MM.1S (cell line): ENCODE measurements at regions not wholly inside any gene's neighbourhood (a gene's known extent, or its start where the extent isn't known, plus 50 kb on each side); places are given as distances from the start of the nearest gene placed in this dataset.

Experiments used
- DNase-seq: peaks from one replicate; pipeline ENCODE4 v3.0.0-alpha.2; 2015
- H2AFZ ChIP-seq: fragments of 300-600 bp; sonication (generic); 2 replicates; pipeline ENCODE4 v1.6.0; 2016; ENCODE audit warnings: antibody characterized with exemption, low read length
- H3F3A ChIP-seq: fragments of 300-600 bp; sonication (generic); 2 replicates; pipeline ENCODE4 v1.6.1; 2016; ENCODE audit warnings: mild to moderate bottlenecking, antibody characterized with exemption, low read length, moderate library complexity, mixed read lengths; ENCODE audit not compliant: insufficient read depth
- H3K27ac ChIP-seq: fragments of 300-600 bp; sonication (generic); 2 replicates; pipeline ENCODE4 v1.5.1; 2016; ENCODE audit warnings: mild to moderate bottlenecking, low read length
- H3K27me3 ChIP-seq: fragments of 300-600 bp; sonication (generic); replicated peaks from 2 replicates; pipeline ENCODE4 v1.6.0; 2016; ENCODE audit warnings: low read length; ENCODE audit not compliant: insufficient read depth
- H3K36me3 ChIP-seq: fragments of 300-600 bp; sonication (generic); replicated peaks from 2 replicates; pipeline ENCODE4 v1.6.1; 2016; ENCODE audit warnings: mild to moderate bottlenecking, low read length, mixed read lengths; ENCODE audit not compliant: insufficient read depth
- H3K4me1 ChIP-seq: fragments of 300-600 bp; sonication (generic); 2 replicates; pipeline ENCODE4 v1.6.1; 2016; ENCODE audit warnings: low read length, mixed read lengths
- H3K4me2 ChIP-seq: fragments of 300-600 bp; sonication (generic); 2 replicates; pipeline ENCODE4 v1.6.0; 2016; ENCODE audit warnings: low read depth, low read length
- H3K4me3 ChIP-seq: fragments of 300-600 bp; sonication (generic); 2 replicates; pipeline ENCODE4 v1.5.1; 2016; ENCODE audit warnings: low read length, mixed read lengths
- H3K79me2 ChIP-seq: fragments of 300-600 bp; sonication (generic); 2 replicates; pipeline ENCODE4 v1.6.1; 2016; ENCODE audit warnings: mixed run types, low read length, mixed read lengths
- H3K9ac ChIP-seq: fragments of 300-600 bp; sonication (generic); 2 replicates; pipeline ENCODE4 v1.6.1; 2016; ENCODE audit warnings: low read length, mixed read lengths
- H3K9me2 ChIP-seq: fragments of 300-600 bp; sonication (generic); replicated peaks from 2 replicates; pipeline ENCODE4 v1.6.1; 2016; ENCODE audit warnings: mild to moderate bottlenecking, low read length, mixed read lengths; ENCODE audit not compliant: insufficient read depth
- H3K9me3 ChIP-seq: fragments of 300-600 bp; sonication (generic); replicated peaks from 2 replicates; pipeline ENCODE4 v1.6.1; 2016; ENCODE audit warnings: mild to moderate bottlenecking, low read length, mixed read lengths; ENCODE audit not compliant: insufficient read depth
- H4K20me1 ChIP-seq: fragments of 300-600 bp; sonication (generic); 2 replicates; pipeline ENCODE4 v1.6.1; 2016; ENCODE audit warnings: mild to moderate bottlenecking, low read length, moderate library complexity, mixed read lengths; ENCODE audit not compliant: insufficient read depth
- EZH2 ChIP-seq: fragments of 300-600 bp; sonication (generic); optimal IDR thresholded peaks from 2 replicates; pipeline ENCODE3; 2017; ENCODE audit warnings: low read depth, mild to moderate bottlenecking, antibody characterized with exemption, low read length, mixed read lengths
- EZH2phosphoT487 ChIP-seq: fragments of 300-600 bp; sonication (generic); IDR thresholded peaks from 2 replicates; pipeline ENCODE4 v1.6.1; 2018; ENCODE audit warnings: antibody characterized with exemption, low read length
- TF ChIP-seq, protein P1 (sequence below): fragments of 300-600 bp; sonication (generic); IDR thresholded peaks from 2 replicates; pipeline ENCODE4 v1.5.1; 2016; ENCODE audit warnings: antibody characterized with exemption, low read length, mixed read lengths

GRCh38 chr6:147900247-147900830 lies 391.8 kb downstream of the SAMD5 start:
- DNase-seq: no peak

GRCh38 chr6:147903321-147903720 lies 394.8 kb downstream of the SAMD5 start:
- Histone ChIP-seq H4K20me1 (no peaks in the 10 kb centered on the region), H3K27me3 (no peaks in the 10 kb centered on the region), H2AFZ (no peak overlapping the region), H3K4me3 (no peak overlapping the region), H3K27ac (no peak overlapping the region), H3K79me2 (no peaks in the 10 kb centered on the region), H3K4me1 (no peaks in the 10 kb centered on the region), H3K9me3 (no peaks in the 10 kb centered on the region), H3K36me3 (no peaks in the 10 kb centered on the region), H3F3A (no peaks in the 10 kb centered on the region), H3K9me2 (no peaks in the 10 kb centered on the region), H3K9ac (no peak overlapping the region), H3K4me2 (no peak overlapping the region)
- no peak for DNase-seq
- TF ChIP-seq, protein P1, sequence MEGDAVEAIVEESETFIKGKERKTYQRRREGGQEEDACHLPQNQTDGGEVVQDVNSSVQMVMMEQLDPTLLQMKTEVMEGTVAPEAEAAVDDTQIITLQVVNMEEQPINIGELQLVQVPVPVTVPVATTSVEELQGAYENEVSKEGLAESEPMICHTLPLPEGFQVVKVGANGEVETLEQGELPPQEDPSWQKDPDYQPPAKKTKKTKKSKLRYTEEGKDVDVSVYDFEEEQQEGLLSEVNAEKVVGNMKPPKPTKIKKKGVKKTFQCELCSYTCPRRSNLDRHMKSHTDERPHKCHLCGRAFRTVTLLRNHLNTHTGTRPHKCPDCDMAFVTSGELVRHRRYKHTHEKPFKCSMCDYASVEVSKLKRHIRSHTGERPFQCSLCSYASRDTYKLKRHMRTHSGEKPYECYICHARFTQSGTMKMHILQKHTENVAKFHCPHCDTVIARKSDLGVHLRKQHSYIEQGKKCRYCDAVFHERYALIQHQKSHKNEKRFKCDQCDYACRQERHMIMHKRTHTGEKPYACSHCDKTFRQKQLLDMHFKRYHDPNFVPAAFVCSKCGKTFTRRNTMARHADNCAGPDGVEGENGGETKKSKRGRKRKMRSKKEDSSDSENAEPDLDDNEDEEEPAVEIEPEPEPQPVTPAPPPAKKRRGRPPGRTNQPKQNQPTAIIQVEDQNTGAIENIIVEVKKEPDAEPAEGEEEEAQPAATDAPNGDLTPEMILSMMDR: no peak

More at GRCh38 chr6:147900247-147900830, 391.8 kb downstream of the SAMD5 start:
- Histone ChIP-seq H3K9ac (no peak overlapping the region), H3F3A (no peaks in the 10 kb centered on the region), H3K9me3 (no peaks in the 10 kb centered on the region), H2AFZ (no peak overlapping the region), H3K4me1 (no peaks in the 10 kb centered on the region), H3K4me2 (no peak overlapping the region), H4K20me1 (no peaks in the 10 kb centered on the region), H3K27me3 (no peaks in the 10 kb centered on the region), H3K36me3 (no peaks in the 10 kb centered on the region), H3K9me2 (no peaks in the 10 kb centered on the region), H3K79me2 (no peaks in the 10 kb centered on the region), H3K27ac (no peak overlapping the region), H3K4me3 (no peak overlapping the region)
- no peak for TF ChIP-seq EZH2
- TF ChIP-seq, protein P1: no peak
- no peak for TF ChIP-seq EZH2phosphoT487

DNA sequence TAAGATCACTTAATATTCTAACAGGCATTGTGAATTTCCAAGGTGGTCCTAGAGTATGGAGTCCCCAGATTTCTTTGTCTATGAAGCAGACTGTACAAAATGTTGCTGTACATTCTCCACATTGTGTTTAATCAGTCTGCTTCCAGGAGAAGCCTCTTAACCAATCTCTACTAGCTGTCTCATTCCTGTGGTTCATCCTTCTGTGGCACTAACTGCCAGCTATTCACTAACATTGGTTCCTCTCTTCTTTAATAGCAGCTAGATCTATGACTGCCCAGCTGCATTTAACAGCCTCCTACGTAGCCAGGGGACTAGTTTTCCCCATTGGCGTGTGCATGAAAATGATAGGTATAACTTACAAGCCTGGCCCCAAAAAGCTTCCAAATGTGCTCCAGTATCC lies 395.4 kb downstream of the SAMD5 start:
- no peaks in the 10 kb centered on the region for H3K79me2 ChIP-seq
- H3F3A ChIP-seq: no peaks in the 10 kb centered on the region
- no peak overlapping the region for H3K4me2 ChIP-seq
- no peak overlapping the region for H2AFZ ChIP-seq
- no peaks in the 10 kb centered on the region for H3K36me3 ChIP-seq
- no peak overlapping the region for H3K4me3 ChIP-seq
- H4K20me1 ChIP-seq: no peaks in the 10 kb centered on the region
- no peak overlapping the region for H3K27ac ChIP-seq
- H3K27me3 ChIP-seq: no peaks in the 10 kb centered on the region
- no peaks in the 10 kb centered on the region for H3K9me2 ChIP-seq
- TF ChIP-seq EZH2phosphoT487 (no peak), EZH2 (no peak)
- TF ChIP-seq, protein P1: no peak
- H3K9ac ChIP-seq: no peak overlapping the region
- no peaks in the 10 kb centered on the region for H3K9me3 ChIP-seq
- H3K4me1 ChIP-seq: no peaks in the 10 kb centered on the region
- DNase-seq: no peak
